HCT116 (cell line): ENCODE measurements at regions not wholly inside any gene's neighbourhood (a gene's known extent, or its start where the extent isn't known, plus 50 kb on each side); places are given as distances from the start of the nearest gene placed in this dataset.

Source experiments
- ATAC-seq: fragments of 200-7000 bp; cut with Tn5 transposase; 2 replicates; pipeline ENCODE4 v1.9.1; 2020; ENCODE audit warnings: mild to moderate bottlenecking, moderate library complexity
- BruUV-seq: library from RNA; stranded (reverse); fragments of 400-500 nt; replicated peaks from 2 replicates; lab custom pipeline; 2021; lab: Mats Ljungman, UMichigan
- CTCF ChIA-PET: fragments of 300-600 bp; sonication (Branson Sonifier 250); formaldehyde crosslinking; loops from one replicate; lab custom pipeline; 2021; ENCODE audit warnings: antibody characterized with exemption; lab: Charles Lee
- POLR2A ChIA-PET: fragments of 300-600, 350-600 bp; sonication (Branson Sonifier 250); formaldehyde crosslinking; loops from one replicate; lab custom pipeline; 2021; ENCODE audit warnings: antibody characterized with exemption; lab: Charles Lee
- RAD21 ChIA-PET, 2 experiments: fragments of 300-600 bp; sonication (Branson Sonifier 250); formaldehyde crosslinking; loops; one replicate each; lab custom pipeline; 2023; ENCODE audit warnings: low total read pairs in 2 of 2; ENCODE audit not compliant: uncharacterized antibody in 2 of 2, unreplicated experiment in 2 of 2, low non-redundant PET in 1 of 2; lab: Charles Lee
- DNase-seq: peaks from one replicate; pipeline ENCODE4 v3.0.0-alpha.2; 2010; ENCODE audit warnings: low read depth, low spot score
- H2AFZ ChIP-seq: fragments of 200-600 bp; shearing (Covaris generic), sonication (generic); 2 replicates; pipeline ENCODE4 v1.6.1; 2017; ENCODE audit warnings: low read depth, mixed run types, mixed read lengths, antibody characterized with exemption, low read length; ENCODE audit not compliant: poor library complexity, severe bottlenecking
- H3K27ac ChIP-seq: 2 replicates; pipeline ENCODE4 v1.5.1; 2012; ENCODE audit warnings: low read depth, low read length
- H3K27me3 ChIP-seq: fragments of 200-600 bp; sonication (generic); 2 replicates; pipeline ENCODE4 v1.6.1; 2016; ENCODE audit warnings: mixed run types, low read length, mixed read lengths; ENCODE audit not compliant: insufficient read depth
- H3K36me3 ChIP-seq, 2 experiments: fragments of 200-500 bp in 1 of 2; fragments of 200-600 bp in 1 of 2; sonication (Bioruptor generic) in 1 of 2; sonication (generic) in 1 of 2; 2 replicates each; pipeline versions ENCODE4 v1.5.1 to v1.6.1; 2014 to 2016; ENCODE audit warnings: low read length in 2 of 2, inconsistent platforms in 1 of 2, mixed read lengths in 1 of 2, mixed run types in 1 of 2; ENCODE audit not compliant: insufficient read depth in 2 of 2, control insufficient read depth in 1 of 2
- H3K4me1 ChIP-seq, 2 experiments: fragments of 200-600 bp in 1 of 2; sonication (generic) in 1 of 2; 2 replicates each; pipeline versions ENCODE4 v1.5.1 to v1.6.1; 2012 to 2017; ENCODE audit warnings: low read length in 2 of 2, inconsistent platforms in 1 of 2, mild to moderate bottlenecking in 1 of 2, mixed read lengths in 1 of 2, mixed run types in 1 of 2, moderate library complexity in 1 of 2; ENCODE audit not compliant: insufficient read depth in 2 of 2, control insufficient read depth in 1 of 2
- H3K4me2 ChIP-seq: fragments of 200-600 bp; sonication (generic); 2 replicates; pipeline ENCODE4 v1.6.1; 2017; ENCODE audit warnings: mixed run types, low read length, mixed read lengths
- H3K4me3 ChIP-seq, 2 experiments: fragments of 200-600 bp in 1 of 2; sonication (generic) in 1 of 2; replicated peaks in 1 of 2; 2 replicates each; pipeline ENCODE4 v1.5.1; 2011 to 2016; ENCODE audit warnings: low read length in 2 of 2, control low read depth in 1 of 2, low read depth in 1 of 2, mild to moderate bottlenecking in 1 of 2, mixed read lengths in 1 of 2, mixed run types in 1 of 2
- H3K79me2 ChIP-seq: fragments of 200-600 bp; sonication (generic); 2 replicates; pipeline ENCODE4 v1.6.1; 2017; ENCODE audit warnings: mild to moderate bottlenecking, mixed run types, low read length, moderate library complexity, mixed read lengths; ENCODE audit not compliant: insufficient read depth
- H3K9ac ChIP-seq: fragments of 200-600 bp; sonication (generic); 2 replicates; pipeline ENCODE4 v1.6.1; 2016; ENCODE audit warnings: low read length, mixed read lengths
- H3K9me2 ChIP-seq: fragments of 200-600 bp; sonication (generic), shearing (Covaris generic); 2 replicates; pipeline ENCODE4 v1.6.1; 2017; ENCODE audit warnings: mixed run types, mild to moderate bottlenecking, moderate library complexity; ENCODE audit not compliant: insufficient read depth
- H3K9me3 ChIP-seq, 2 experiments: fragments of 200-500 bp in 1 of 2; fragments of 200-600 bp in 1 of 2; sonication (Bioruptor generic) in 1 of 2; sonication (generic) in 1 of 2; 2 replicates each; pipeline ENCODE4 v1.6.1; 2014 to 2017; ENCODE audit warnings: low read length in 2 of 2, mixed read lengths in 2 of 2, inconsistent platforms in 1 of 2, low read depth in 1 of 2, mild to moderate bottlenecking in 1 of 2, mixed run types in 1 of 2, moderate library complexity in 1 of 2; ENCODE audit not compliant: control insufficient read depth in 1 of 2, insufficient read depth in 1 of 2
- H4K20me1 ChIP-seq: fragments of 200-600 bp; sonication (generic), shearing (Covaris generic); 2 replicates; pipeline ENCODE4 v1.6.1; 2017; ENCODE audit warnings: mixed run types, mild to moderate bottlenecking, moderate library complexity; ENCODE audit not compliant: insufficient read depth
- CEBPB ChIP-seq: IDR thresholded peaks from 2 replicates; pipeline ENCODE4 v1.6.1; 2012; ENCODE audit warnings: low read depth
- EGR1 ChIP-seq: IDR thresholded peaks from 2 replicates; pipeline ENCODE4 v1.6.1; 2012; ENCODE audit warnings: low read depth
- ELF1 ChIP-seq: IDR thresholded peaks from 2 replicates; pipeline ENCODE4 v1.6.1; 2012; ENCODE audit warnings: low read depth, borderline replicate concordance
- EZH2 ChIP-seq: fragments of 200-600 bp; sonication (generic); IDR thresholded peaks from 2 replicates; pipeline ENCODE4 v1.6.1; 2017; ENCODE audit warnings: antibody characterized with exemption, mixed run types
- EZH2phosphoT487 ChIP-seq: fragments of 200-600 bp; IDR thresholded peaks from 2 replicates; pipeline ENCODE4 v1.6.1; 2018; ENCODE audit warnings: antibody characterized with exemption, borderline replicate concordance
- FOSL1 ChIP-seq: IDR thresholded peaks from 2 replicates; pipeline ENCODE4 v1.6.1; 2012; ENCODE audit warnings: low read depth
- JUND ChIP-seq: IDR thresholded peaks from 2 replicates; pipeline ENCODE4 v1.6.1; 2012
- POLR2A ChIP-seq: IDR thresholded peaks from 2 replicates; pipeline ENCODE4 v1.7.0; 2011; ENCODE audit warnings: borderline replicate concordance; ENCODE audit not compliant: insufficient read depth, insufficient read length; ENCODE audit errors: extremely low read depth
- POLR2AphosphoS5 ChIP-seq: IDR thresholded peaks from 2 replicates; pipeline ENCODE4 v1.6.1; 2011; ENCODE audit warnings: mild to moderate bottlenecking, low read depth, low read length, moderate library complexity
- RAD21 ChIP-seq: IDR thresholded peaks from 2 replicates; pipeline ENCODE4 v1.6.1; 2012; ENCODE audit warnings: low read depth, mild to moderate bottlenecking
- SIN3A ChIP-seq: IDR thresholded peaks from 2 replicates; pipeline ENCODE4 v1.6.1; 2012; ENCODE audit warnings: low read depth
- SP1 ChIP-seq: IDR thresholded peaks from 2 replicates; pipeline ENCODE4 v1.6.1; 2012; ENCODE audit warnings: low read depth
- SRF ChIP-seq: IDR thresholded peaks from 2 replicates; pipeline ENCODE4 v1.6.1; 2012; ENCODE audit warnings: low read depth
- TCF7L2 ChIP-seq: IDR thresholded peaks from 2 replicates; pipeline ENCODE4 v1.7.0; 2011; ENCODE audit warnings: borderline replicate concordance, inconsistent platforms; ENCODE audit not compliant: insufficient read depth, insufficient read length; ENCODE audit errors: extremely low read depth
- ZFX ChIP-seq: fragments of 450-650 bp; IDR thresholded peaks from 2 replicates; pipeline ENCODE4 v1.6.1; 2017
- ZNF274 ChIP-seq: fragments of 200-500 bp; sonication (Bioruptor generic); IDR thresholded peaks from 2 replicates; pipeline ENCODE4 v1.6.1; 2014; ENCODE audit warnings: mild to moderate bottlenecking, low read depth, low read length, inconsistent platforms
- intact Hi-C: fragments of 100-400 bp; cut with micrococcal nuclease; formaldehyde crosslinking; loops from 2 replicates; pipeline ENCODE4 v1.10.0; 2022
- TF ChIP-seq, protein P1 (sequence below): IDR thresholded peaks from 2 replicates; pipeline ENCODE4 v1.6.1; 2012
- TF ChIP-seq, protein P2 (sequence below): IDR thresholded peaks from 2 replicates; pipeline ENCODE4 v1.6.1; 2011; ENCODE audit warnings: mild to moderate bottlenecking, low read length, moderate library complexity; ENCODE audit not compliant: insufficient replicate concordance; ENCODE audit errors: extremely low read depth
- TF ChIP-seq, protein P3 (sequence below): IDR thresholded peaks from 2 replicates; pipeline ENCODE4 v1.6.1; 2012; ENCODE audit warnings: low read depth

DNA sequence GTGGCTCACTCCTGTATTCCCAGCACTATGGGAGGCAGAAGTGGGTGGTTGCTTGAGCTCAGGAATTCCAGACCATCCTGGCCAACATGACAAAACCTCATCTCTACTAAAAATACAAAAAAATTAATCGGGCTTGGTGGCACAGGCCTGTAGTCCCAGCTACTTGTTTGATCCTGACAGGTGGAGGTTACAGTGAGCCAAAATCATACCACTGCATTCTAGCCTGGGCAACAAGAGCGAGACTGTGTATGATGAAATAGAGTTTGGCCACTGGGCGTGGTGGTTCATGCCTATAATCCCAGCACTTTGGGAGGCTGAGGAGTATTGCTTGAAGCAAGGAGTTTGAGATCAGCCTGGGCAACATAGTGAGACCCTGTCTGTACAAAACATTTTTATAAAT lies 173.3 kb downstream of the TANC2 start:
- H3K4me1 ChIP-seq = no peaks in the 10 kb centered on the region
- no peak overlapping the region for H3K9ac ChIP-seq
- CTCF ChIA-PET = no interaction called here
- H3K9me3 ChIP-seq = no peaks in the 10 kb centered on the region
- H3K79me2 ChIP-seq = no peaks in the 10 kb centered on the region
- no peak overlapping the region for H3K27ac ChIP-seq
- no peak overlapping the region for H2AFZ ChIP-seq
- ATAC-seq (no peak), DNase-seq (no peak)
- no peaks in the 10 kb centered on the region for H4K20me1 ChIP-seq
- intact Hi-C loops = no loop called here
- RAD21 ChIA-PET = no interaction called here
- no peaks in the 10 kb centered on the region for H3K36me3 ChIP-seq
- BruUV-seq = no TSS peak
- H3K27me3 ChIP-seq = no peaks in the 10 kb centered on the region
- TF ChIP-seq RAD21 (no peak), TCF7L2 (no peak), ZNF274 (no peak), JUND (no peak), ZFX (no peak), POLR2A (no peak), SIN3A (no peak), FOSL1 (no peak)
- TF ChIP-seq, protein P1, sequence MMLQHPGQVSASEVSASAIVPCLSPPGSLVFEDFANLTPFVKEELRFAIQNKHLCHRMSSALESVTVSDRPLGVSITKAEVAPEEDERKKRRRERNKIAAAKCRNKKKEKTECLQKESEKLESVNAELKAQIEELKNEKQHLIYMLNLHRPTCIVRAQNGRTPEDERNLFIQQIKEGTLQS = no peak
- TF ChIP-seq, protein P2, sequence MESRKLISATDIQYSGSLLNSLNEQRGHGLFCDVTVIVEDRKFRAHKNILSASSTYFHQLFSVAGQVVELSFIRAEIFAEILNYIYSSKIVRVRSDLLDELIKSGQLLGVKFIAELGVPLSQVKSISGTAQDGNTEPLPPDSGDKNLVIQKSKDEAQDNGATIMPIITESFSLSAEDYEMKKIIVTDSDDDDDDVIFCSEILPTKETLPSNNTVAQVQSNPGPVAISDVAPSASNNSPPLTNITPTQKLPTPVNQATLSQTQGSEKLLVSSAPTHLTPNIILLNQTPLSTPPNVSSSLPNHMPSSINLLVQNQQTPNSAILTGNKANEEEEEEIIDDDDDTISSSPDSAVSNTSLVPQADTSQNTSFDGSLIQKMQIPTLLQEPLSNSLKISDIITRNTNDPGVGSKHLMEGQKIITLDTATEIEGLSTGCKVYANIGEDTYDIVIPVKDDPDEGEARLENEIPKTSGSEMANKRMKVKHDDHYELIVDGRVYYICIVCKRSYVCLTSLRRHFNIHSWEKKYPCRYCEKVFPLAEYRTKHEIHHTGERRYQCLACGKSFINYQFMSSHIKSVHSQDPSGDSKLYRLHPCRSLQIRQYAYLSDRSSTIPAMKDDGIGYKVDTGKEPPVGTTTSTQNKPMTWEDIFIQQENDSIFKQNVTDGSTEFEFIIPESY = no peak
- H3K4me2 ChIP-seq = no peak overlapping the region
- POLR2A ChIA-PET = no interaction called here
- H3K9me2 ChIP-seq = no peaks in the 10 kb centered on the region
- no peak overlapping the region for H3K4me3 ChIP-seq

DNA sequence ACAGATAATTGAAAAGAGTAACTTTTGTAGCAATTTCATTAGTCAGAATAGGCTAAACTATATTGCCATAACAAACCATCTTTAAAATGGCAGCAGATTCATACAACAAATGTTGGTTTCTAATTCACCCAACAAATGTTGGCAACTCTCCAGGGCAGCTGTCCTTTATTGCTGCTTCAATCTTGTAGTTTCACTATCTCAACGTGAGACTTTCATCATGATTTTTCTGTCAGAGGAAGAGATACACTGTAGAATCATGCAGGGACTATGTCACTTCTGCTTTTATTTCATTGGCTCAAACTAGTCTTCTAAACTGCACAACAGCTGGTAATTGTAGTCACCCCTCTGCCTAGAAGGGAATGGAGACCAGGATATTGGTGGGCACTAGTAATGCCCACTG lies 174.2 kb downstream of the TANC2 start:
- Histone ChIP-seq H4K20me1 (no peaks in the 10 kb centered on the region), H3K9me2 (no peaks in the 10 kb centered on the region), H2AFZ (no peak overlapping the region), H3K4me2 (no peak overlapping the region), H3K4me3 (no peak overlapping the region), H3K4me1 (no peaks in the 10 kb centered on the region), H3K9me3 (no peaks in the 10 kb centered on the region), H3K9ac (no peak overlapping the region), H3K79me2 (no peaks in the 10 kb centered on the region), H3K27ac (no peak overlapping the region), H3K27me3 (no peaks in the 10 kb centered on the region), H3K36me3 (no peaks in the 10 kb centered on the region)
- intact Hi-C loops = no loop called here
- no peak for ATAC-seq
- no peak for DNase-seq
- ChIA-PET CTCF (no interaction called here), POLR2A (no interaction called here), RAD21 (no interaction called here)
- BruUV-seq = no TSS peak
- TF ChIP-seq SP1 = no peak
- TF ChIP-seq CEBPB = no peak
- TF ChIP-seq, protein P3, sequence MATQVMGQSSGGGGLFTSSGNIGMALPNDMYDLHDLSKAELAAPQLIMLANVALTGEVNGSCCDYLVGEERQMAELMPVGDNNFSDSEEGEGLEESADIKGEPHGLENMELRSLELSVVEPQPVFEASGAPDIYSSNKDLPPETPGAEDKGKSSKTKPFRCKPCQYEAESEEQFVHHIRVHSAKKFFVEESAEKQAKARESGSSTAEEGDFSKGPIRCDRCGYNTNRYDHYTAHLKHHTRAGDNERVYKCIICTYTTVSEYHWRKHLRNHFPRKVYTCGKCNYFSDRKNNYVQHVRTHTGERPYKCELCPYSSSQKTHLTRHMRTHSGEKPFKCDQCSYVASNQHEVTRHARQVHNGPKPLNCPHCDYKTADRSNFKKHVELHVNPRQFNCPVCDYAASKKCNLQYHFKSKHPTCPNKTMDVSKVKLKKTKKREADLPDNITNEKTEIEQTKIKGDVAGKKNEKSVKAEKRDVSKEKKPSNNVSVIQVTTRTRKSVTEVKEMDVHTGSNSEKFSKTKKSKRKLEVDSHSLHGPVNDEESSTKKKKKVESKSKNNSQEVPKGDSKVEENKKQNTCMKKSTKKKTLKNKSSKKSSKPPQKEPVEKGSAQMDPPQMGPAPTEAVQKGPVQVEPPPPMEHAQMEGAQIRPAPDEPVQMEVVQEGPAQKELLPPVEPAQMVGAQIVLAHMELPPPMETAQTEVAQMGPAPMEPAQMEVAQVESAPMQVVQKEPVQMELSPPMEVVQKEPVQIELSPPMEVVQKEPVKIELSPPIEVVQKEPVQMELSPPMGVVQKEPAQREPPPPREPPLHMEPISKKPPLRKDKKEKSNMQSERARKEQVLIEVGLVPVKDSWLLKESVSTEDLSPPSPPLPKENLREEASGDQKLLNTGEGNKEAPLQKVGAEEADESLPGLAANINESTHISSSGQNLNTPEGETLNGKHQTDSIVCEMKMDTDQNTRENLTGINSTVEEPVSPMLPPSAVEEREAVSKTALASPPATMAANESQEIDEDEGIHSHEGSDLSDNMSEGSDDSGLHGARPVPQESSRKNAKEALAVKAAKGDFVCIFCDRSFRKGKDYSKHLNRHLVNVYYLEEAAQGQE = no peak
- TF ChIP-seq EZH2 = no peak
- no peak for TF ChIP-seq ZFX
- TF ChIP-seq ZNF274 = no peak
- TF ChIP-seq EGR1 = no peak
- no peak for TF ChIP-seq EZH2phosphoT487
- TF ChIP-seq POLR2AphosphoS5 = no peak
- no peak for TF ChIP-seq ELF1
- TF ChIP-seq SRF = no peak
- TF ChIP-seq TCF7L2 = no peak
